Neural progenitor cell (in vitro differentiated cells): ENCODE measurements at regions not wholly inside any gene's neighbourhood (a gene's known extent, or its start where the extent isn't known, plus 50 kb on each side); places are given as distances from the start of the nearest gene placed in this dataset.

Experiments used
- DNase-seq: peaks from one replicate; pipeline ENCODE4 v3.0.0-alpha.2; 2016; ENCODE audit warnings: low spot score
- H2AFZ ChIP-seq: fragments of 200-600 bp; sonication (generic); replicated peaks from 2 replicates; pipeline ENCODE4 v1.6.1; 2016; ENCODE audit warnings: antibody characterized with exemption
- H3F3A ChIP-seq: fragments of 200-600 bp; sonication (generic); 2 replicates; pipeline ENCODE4 v1.6.1; 2016; ENCODE audit warnings: antibody characterized with exemption, low read depth
- H3K27ac ChIP-seq: fragments of 200-600 bp; sonication (generic); 2 replicates; pipeline ENCODE4 v1.5.1; 2016; ENCODE audit warnings: mild to moderate bottlenecking
- H3K27me3 ChIP-seq: fragments of 200-600 bp; sonication (generic); 2 replicates; pipeline ENCODE4 v1.6.1; 2016; ENCODE audit warnings: mild to moderate bottlenecking, moderate library complexity
- H3K36me3 ChIP-seq: fragments of 200-600 bp; sonication (generic); 2 replicates; pipeline ENCODE4 v1.5.1; 2016
- H3K4me1 ChIP-seq: fragments of 200-600 bp; sonication (generic); 2 replicates; pipeline ENCODE4 v1.6.1; 2016; ENCODE audit warnings: mixed run types
- H3K4me2 ChIP-seq: fragments of 200-600 bp; sonication (generic); 2 replicates; pipeline ENCODE4 v1.6.1; 2016
- H3K4me3 ChIP-seq: fragments of 200-600 bp; sonication (generic); 2 replicates; pipeline ENCODE4 v1.5.1; 2016
- H3K79me2 ChIP-seq: fragments of 200-600 bp; sonication (generic); 2 replicates; pipeline ENCODE4 v1.6.1; 2016; ENCODE audit warnings: low read depth
- H3K9ac ChIP-seq: fragments of 200-600 bp; sonication (generic); 2 replicates; pipeline ENCODE4 v1.6.1; 2016
- H3K9me3 ChIP-seq: fragments of 200-600 bp; sonication (generic); 2 replicates; pipeline ENCODE4 v1.5.1; 2016; ENCODE audit warnings: low read depth
- H4K20me1 ChIP-seq: fragments of 200-600 bp; sonication (generic); 2 replicates; pipeline ENCODE4 v1.6.1; 2016; ENCODE audit warnings: low read depth
- H3K27ac Mint-ChIP-seq: 3 replicates; pipeline ENCODE4 v1.8.0; 2021; ENCODE audit warnings: mixed read lengths
- H3K27me3 Mint-ChIP-seq: 2 replicates; pipeline ENCODE4 v1.8.0; 2022; ENCODE audit warnings: low read depth, mild to moderate bottlenecking, inconsistent platforms, moderate library complexity, mixed read lengths; ENCODE audit not compliant: insufficient read depth
- H3K36me3 Mint-ChIP-seq: 3 replicates; pipeline ENCODE4 v1.8.0; 2021; ENCODE audit warnings: mixed read lengths
- H3K4me1 Mint-ChIP-seq: 3 replicates; pipeline ENCODE4 v1.8.0; 2021; ENCODE audit warnings: mixed read lengths
- H3K4me3 Mint-ChIP-seq: 3 replicates; pipeline ENCODE4 v1.8.0; 2021; ENCODE audit warnings: mild to moderate bottlenecking, moderate library complexity, mixed read lengths
- H3K9me3 Mint-ChIP-seq: 3 replicates; pipeline ENCODE4 v1.8.0; 2020; ENCODE audit warnings: mixed read lengths
- EZH2 ChIP-seq: fragments of 200-600 bp; sonication (generic); IDR thresholded peaks from 2 replicates; pipeline ENCODE4 v1.6.1; 2017; ENCODE audit warnings: antibody characterized with exemption, mild to moderate bottlenecking, moderate library complexity
- EZH2phosphoT487 ChIP-seq: fragments of 200-600 bp; sonication (generic); IDR thresholded peaks from 2 replicates; pipeline ENCODE4 v1.6.1; 2017; ENCODE audit warnings: antibody characterized with exemption
- TF ChIP-seq, protein P1 (sequence below): fragments of 200-600 bp; sonication (generic); IDR thresholded peaks from 2 replicates; pipeline ENCODE4 v1.5.1; 2017; ENCODE audit warnings: antibody characterized with exemption, mild to moderate bottlenecking

DNA sequence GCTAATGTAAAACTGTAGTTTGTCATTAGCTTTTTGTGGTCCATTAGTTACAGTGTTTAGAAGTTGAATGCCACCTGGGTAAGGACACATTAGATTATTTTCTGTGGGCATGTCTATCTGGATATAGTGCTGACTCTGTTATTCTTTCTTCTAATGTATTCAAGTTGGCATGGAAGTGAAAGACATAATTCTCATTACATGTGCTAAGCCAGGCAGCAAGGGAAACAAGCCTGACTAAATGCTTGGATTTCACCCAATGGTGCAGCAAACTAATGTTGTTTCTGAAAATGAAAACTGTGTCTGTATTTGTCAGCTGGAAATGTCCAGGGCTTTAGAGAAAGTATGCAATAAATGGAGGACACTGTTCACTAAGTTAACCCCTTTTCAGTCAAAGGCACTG is 100.7 kb downstream of the NUP35 start:
- H3K4me1 ChIP-seq, result no peaks in the 10 kb centered on the region
- H3K27me3 ChIP-seq, result no peaks in the 10 kb centered on the region
- H3K9me3 ChIP-seq, result no peaks in the 10 kb centered on the region
- Mint-ChIP-seq H3K36me3 (no peaks in the 10 kb centered on the region), H3K9me3 (no peaks in the 10 kb centered on the region), H3K4me1 (no peaks in the 10 kb centered on the region), H3K27ac (no peak overlapping the region), H3K27me3 (no peaks in the 10 kb centered on the region), H3K4me3 (no peak overlapping the region)
- no peak overlapping the region for H3K4me2 ChIP-seq
- H3K9ac ChIP-seq, result no peak overlapping the region
- H3F3A ChIP-seq, result no peaks in the 10 kb centered on the region
- no peak overlapping the region for H3K27ac ChIP-seq
- DNase-seq, result no peak
- TF ChIP-seq EZH2phosphoT487, result no peak
- TF ChIP-seq, protein P1, sequence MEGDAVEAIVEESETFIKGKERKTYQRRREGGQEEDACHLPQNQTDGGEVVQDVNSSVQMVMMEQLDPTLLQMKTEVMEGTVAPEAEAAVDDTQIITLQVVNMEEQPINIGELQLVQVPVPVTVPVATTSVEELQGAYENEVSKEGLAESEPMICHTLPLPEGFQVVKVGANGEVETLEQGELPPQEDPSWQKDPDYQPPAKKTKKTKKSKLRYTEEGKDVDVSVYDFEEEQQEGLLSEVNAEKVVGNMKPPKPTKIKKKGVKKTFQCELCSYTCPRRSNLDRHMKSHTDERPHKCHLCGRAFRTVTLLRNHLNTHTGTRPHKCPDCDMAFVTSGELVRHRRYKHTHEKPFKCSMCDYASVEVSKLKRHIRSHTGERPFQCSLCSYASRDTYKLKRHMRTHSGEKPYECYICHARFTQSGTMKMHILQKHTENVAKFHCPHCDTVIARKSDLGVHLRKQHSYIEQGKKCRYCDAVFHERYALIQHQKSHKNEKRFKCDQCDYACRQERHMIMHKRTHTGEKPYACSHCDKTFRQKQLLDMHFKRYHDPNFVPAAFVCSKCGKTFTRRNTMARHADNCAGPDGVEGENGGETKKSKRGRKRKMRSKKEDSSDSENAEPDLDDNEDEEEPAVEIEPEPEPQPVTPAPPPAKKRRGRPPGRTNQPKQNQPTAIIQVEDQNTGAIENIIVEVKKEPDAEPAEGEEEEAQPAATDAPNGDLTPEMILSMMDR, result no peak
- TF ChIP-seq EZH2, result no peak
- no peak overlapping the region for H3K4me3 ChIP-seq
- no peaks in the 10 kb centered on the region for H4K20me1 ChIP-seq
- H3K79me2 ChIP-seq, result no peaks in the 10 kb centered on the region
- H2AFZ ChIP-seq, result no peak overlapping the region
- no peaks in the 10 kb centered on the region for H3K36me3 ChIP-seq

DNA sequence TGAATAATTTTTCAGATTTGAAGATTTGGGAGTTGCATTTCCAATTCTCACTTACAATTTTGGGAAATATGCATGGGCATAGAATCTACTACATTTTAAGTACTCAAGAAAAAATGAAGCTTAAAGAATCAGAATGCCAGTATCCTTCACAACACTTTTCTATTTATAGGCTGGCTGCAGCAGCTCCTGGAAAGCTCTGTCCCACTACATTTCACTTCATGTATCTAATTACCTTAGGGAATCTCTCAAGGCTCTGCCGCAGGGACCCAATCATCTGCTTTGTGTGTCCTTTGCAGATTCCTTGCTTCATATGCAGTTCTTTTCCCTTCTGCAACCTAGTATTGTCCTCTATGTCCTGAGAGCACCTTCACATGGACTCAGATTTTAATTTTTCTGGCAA is 102.9 kb downstream of the NUP35 start:
- Histone ChIP-seq H3K4me2 (no peak overlapping the region), H4K20me1 (no peaks in the 10 kb centered on the region), H3K27me3 (no peaks in the 10 kb centered on the region), H3K9ac (no peak overlapping the region), H3K27ac (no peak overlapping the region), H3K4me3 (no peak overlapping the region), H3K9me3 (no peaks in the 10 kb centered on the region), H3F3A (no peaks in the 10 kb centered on the region), H3K4me1 (no peaks in the 10 kb centered on the region), H3K36me3 (no peaks in the 10 kb centered on the region), H3K79me2 (no peaks in the 10 kb centered on the region), H2AFZ (no peak overlapping the region)
- H3K4me1 Mint-ChIP-seq, result no peaks in the 10 kb centered on the region
- H3K36me3 Mint-ChIP-seq, result no peaks in the 10 kb centered on the region
- no peak for DNase-seq
- H3K4me3 Mint-ChIP-seq, result no peak overlapping the region
- H3K9me3 Mint-ChIP-seq, result no peaks in the 10 kb centered on the region
- TF ChIP-seq EZH2phosphoT487 (no peak), EZH2 (no peak)
- TF ChIP-seq, protein P1, result no peak
- H3K27ac Mint-ChIP-seq, result no peak overlapping the region
- H3K27me3 Mint-ChIP-seq, result no peaks in the 10 kb centered on the region

GRCh38 chr2:183229386-183229785 is 105.1 kb downstream of the NUP35 start:
- Histone ChIP-seq H3K79me2 (no peaks in the 10 kb centered on the region), H3K27ac (no peak overlapping the region), H3K4me2 (no peak overlapping the region), H3K9me3 (no peaks in the 10 kb centered on the region), H3K4me3 (no peak overlapping the region), H3K27me3 (no peaks in the 10 kb centered on the region), H3K36me3 (no peaks in the 10 kb centered on the region), H3K9ac (no peak overlapping the region), H4K20me1 (no peaks in the 10 kb centered on the region), H3K4me1 (no peaks in the 10 kb centered on the region), H3F3A (no peaks in the 10 kb centered on the region), H2AFZ (no peak overlapping the region)
- Mint-ChIP-seq H3K27me3 (no peaks in the 10 kb centered on the region), H3K27ac (no peak overlapping the region), H3K36me3 (no peaks in the 10 kb centered on the region), H3K9me3 (no peaks in the 10 kb centered on the region), H3K4me1 (no peaks in the 10 kb centered on the region), H3K4me3 (no peak overlapping the region)
- TF ChIP-seq EZH2phosphoT487, result no peak
- TF ChIP-seq, protein P1, result no peak
- no peak for TF ChIP-seq EZH2
- no peak for DNase-seq
